OCI-LY7 (cell line): ENCODE measurements at regions not wholly inside any gene's neighbourhood (a gene's known extent, or its start where the extent isn't known, plus 50 kb on each side); places are given as distances from the start of the nearest gene placed in this dataset.

Experiments
- CTCF ChIP-seq: fragments of 200-600 bp; sonication (generic); conservative IDR thresholded peaks from 2 replicates; pipeline ENCODE4 v1.5.1; 2014; ENCODE audit warnings: mild to moderate bottlenecking, antibody characterized with exemption, low read length, moderate library complexity, mixed read lengths
- EZH2phosphoT487 ChIP-seq: fragments of 200-600 bp; sonication (generic); IDR thresholded peaks from 2 replicates; pipeline ENCODE4 v1.6.1; 2018; ENCODE audit warnings: low read depth, borderline replicate concordance, mild to moderate bottlenecking, mixed run types, antibody characterized with exemption, low read length, moderate library complexity, mixed read lengths

- TF ChIP-seq CTCF (no peak), EZH2phosphoT487 (no peak)
Measured at GRCh38 chr7:69360913-69361312, 237.4 kb upstream of the AUTS2 start.
